GM23248 (cell line): ENCODE measurements at regions not wholly inside any gene's neighbourhood (a gene's known extent, or its start where the extent isn't known, plus 50 kb on each side); places are given as distances from the start of the nearest gene placed in this dataset.

ENCODE experiments used
- EZH2 ChIP-seq: fragments of 200-600 bp; sonication (generic); IDR thresholded peaks from 2 replicates; pipeline ENCODE4 v1.6.1; 2018; ENCODE audit warnings: antibody characterized with exemption, mild to moderate bottlenecking; ENCODE audit not compliant: insufficient read depth, poor library complexity, severe bottlenecking
- EZH2phosphoT487 ChIP-seq: fragments of 200-600 bp; sonication (generic); IDR thresholded peaks from 2 replicates; pipeline ENCODE4 v1.6.1; 2018; ENCODE audit warnings: antibody characterized with exemption, moderate library complexity, mild to moderate bottlenecking, low read depth; ENCODE audit not compliant: insufficient read depth

DNA sequence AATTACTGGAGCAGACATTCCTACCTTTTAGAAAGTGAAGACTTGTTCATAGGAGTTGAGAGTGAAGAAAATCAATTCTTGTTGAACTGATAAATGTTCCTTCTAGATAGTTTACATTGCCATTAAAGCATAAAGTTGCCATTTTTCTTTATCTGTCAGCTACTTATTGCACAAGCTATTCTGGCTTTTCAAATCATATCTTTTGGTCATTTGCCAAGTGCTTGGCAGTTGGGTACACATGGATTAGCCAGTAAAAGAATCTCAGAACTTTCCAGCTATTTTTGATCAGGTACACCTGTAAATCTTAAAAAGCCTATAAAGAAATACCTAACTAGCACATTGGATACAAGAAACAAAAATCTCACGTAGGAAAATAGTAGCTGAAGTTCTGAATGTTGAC, 56.4 kb upstream of the PNPLA4 start:
- no peak for TF ChIP-seq EZH2
- TF ChIP-seq EZH2phosphoT487: no peak
